Stimulated activated CD4-positive, alpha-beta T cell treated with anti-CD3 and anti-CD28 coated beads, Interleukin-15, amount 100 ng/mL, for 24 hours (primary cell): ENCODE measurements at regions not wholly inside any gene's neighbourhood (a gene's known extent, or its start where the extent isn't known, plus 50 kb on each side); places are given as distances from the start of the nearest gene placed in this dataset.
"Not testable (repeated sequence)": the region's sequence is repeated elsewhere in the genome, so short reads cannot be mapped to it uniquely, and the experiment has no call there.

Experiments
- DNase-seq: peaks from one replicate; pipeline ENCODE4 v3.0.0-alpha.2; 2020

DNA sequence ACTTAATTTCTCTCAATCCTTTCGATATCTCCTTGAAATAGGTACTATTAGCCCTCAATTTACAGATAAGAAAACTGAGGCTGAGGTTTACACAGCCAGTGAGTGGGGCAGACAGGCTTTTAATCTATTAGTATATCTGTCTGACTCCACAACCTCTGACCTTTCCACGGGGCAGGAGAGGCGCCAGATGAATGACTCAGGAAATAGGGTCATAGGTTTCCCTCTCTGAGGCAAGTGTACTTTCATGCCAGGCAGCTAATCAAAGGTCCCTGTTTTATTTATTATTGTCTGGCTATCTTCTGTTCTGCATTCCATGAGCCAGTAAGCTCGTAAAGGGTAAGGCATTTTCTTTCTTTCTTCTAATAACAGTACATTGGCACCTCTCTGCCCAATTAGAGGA is 79.6 kb upstream of the KLF4 start:
- no peak for DNase-seq

- not testable (repeated sequence) for DNase-seq
Measured at GRCh38 chr9:107568406-107568805, 78.8 kb upstream of the KLF4 start.

DNA sequence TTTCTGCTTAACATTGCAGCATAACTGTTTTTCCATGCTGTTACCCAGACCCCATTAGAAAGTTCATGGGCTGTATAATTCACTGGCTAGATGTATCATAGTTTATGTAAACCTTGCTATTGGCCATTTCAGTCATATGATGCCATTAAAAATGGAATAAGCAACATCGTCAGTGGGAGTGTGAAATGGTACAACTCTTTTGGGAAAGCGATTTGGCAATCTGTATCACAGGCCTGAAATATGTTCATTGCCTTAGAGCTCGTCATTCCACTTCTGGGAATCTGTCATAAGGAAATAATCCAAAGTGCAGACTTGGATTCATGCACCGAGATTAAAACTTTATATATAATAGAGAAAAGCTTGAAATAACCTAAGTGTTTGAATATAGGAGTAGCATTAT is 77.9 kb upstream of the KLF4 start:
- DNase-seq, result no peak

DNA sequence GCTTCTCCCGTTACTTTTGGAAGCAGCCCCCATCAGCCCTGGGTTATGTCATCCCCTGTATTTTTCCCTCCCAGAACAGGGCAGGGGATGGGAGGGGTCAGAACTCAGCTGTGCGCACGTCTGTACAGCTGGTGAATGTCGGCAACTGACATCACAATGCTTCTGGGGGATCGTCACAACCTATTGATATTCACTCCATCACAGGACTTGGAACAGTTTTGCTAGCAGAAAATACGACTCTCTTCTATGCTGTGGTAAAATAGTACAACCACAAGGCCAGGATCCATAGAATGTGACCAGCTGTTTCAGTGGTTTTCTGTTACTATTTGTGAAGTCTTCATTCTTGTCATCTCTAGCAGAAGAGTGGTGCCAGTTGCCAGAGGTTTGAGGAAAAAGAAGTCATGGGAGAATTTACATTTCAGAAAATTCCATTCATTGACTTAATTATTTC is 77.1 kb upstream of the KLF4 start:
- no peak for DNase-seq

DNA sequence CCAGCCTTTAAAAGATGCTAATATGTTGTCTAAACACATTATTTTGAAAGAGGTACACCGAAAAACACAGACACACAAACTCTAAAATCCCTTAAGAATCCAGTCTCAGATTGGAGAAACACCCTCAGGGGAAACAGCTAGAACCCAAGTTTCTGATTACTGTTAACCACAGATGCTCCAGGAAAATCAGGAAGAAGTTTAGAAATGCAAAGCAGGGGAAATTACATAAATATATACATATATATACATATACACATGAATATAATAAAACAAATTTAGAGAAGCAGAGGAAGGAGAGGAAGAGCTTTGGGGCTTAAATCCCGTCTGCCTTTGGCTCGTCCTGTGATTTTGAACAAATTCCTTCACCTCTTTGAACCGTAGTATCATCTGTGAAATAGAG is 73.2 kb upstream of the KLF4 start:
- no peak for DNase-seq

- no peak for DNase-seq
Measured at GRCh38 chr9:107559494-107560086, 70.0 kb upstream of the KLF4 start.

GRCh38 chr9:107557236-107557990 is 67.8 kb upstream of the KLF4 start:
- no peak for DNase-seq

DNA sequence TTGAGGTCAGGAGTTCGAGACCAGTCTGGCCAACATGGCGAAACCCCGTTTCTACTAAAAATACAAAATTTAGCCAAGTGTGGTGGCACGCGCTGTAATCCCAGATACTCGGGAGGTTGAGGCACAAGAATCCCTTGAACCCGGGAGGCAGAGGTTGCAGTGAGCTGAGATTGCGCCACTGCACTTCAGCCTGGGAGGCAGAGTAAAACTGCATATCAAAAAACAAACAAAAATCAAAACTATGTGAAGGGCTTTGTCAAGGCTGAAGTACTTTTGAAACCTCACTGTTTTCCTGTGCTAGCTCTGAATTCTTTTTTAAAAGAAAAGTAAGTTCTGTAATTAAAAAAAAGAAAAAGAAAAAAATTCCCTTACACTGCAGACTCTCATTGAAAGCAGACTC is 65.1 kb upstream of the KLF4 start:
- no peak for DNase-seq

- no peak for DNase-seq
Measured at GRCh38 chr9:107548298-107549142, 59.0 kb upstream of the KLF4 start.

DNA sequence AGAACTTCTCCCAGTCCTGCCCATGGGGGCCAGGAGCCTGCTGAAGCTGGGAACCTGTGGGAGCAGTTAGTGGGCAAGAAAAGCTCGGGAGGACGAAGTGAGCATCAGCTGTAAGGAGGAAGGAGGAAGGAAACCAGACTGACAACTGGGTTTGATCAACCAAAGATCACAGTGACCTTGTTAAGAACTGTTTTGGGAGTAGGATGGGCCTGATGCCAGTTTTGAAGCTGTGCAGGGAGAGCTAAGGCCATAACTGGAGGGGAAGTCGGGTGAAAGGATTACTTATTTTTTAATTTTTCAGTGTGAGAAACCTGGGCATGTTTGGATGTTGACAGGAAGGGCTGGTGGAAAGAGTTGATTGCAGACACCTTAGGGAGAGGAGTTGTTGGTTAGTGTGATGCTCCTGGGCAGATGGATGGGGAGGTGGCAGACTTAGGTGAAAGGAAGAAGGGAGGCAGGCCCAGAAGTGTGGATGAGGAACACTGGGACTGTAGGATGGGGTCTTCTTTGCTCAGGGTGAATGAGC is 58.3 kb upstream of the KLF4 start:
- no peak for DNase-seq

DNA sequence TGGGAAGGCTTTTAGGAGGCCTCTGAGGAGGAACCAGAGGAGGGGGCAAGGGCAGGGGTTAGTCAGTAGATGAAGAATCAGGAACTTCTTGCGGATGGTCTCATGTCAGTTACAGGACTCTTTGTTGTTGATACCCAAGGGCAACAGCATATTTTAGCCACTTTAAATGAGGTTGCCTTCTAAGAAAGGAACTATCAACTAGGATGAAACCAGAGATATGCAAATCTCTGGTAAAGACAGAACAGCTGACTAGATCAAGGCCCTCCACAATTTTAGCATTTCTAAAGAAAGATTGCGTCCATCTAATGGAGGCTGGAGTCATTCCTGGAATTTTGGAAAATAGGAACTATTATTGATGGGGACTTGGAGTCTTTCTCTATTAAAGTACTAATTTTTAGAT is 57.7 kb upstream of the KLF4 start:
- no peak for DNase-seq

DNA sequence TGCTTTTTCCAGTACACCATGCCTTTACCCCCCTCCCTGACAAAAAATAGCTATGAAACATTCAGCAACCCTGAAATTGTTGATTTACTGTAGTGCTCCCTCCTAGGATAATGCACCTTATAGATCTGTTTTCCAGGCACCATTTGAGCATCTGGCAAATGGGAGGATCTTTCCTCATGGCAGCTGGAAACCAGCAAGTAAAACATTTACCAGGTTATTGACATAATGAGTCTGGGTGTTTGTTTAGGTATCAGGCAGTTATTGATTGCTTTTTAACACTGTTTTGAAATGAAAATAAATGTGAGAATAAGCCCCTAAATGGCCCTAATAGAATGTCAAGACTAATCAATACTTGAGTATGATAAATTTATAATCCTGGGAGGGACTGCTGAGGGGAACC is 57.3 kb upstream of the KLF4 start:
- no peak for DNase-seq

GRCh38 chr9:107545036-107545435 is 55.5 kb upstream of the KLF4 start:
- DNase-seq, result no peak

GRCh38 chr9:107542411-107543157 is 53.0 kb upstream of the KLF4 start:
- no peak for DNase-seq

DNA sequence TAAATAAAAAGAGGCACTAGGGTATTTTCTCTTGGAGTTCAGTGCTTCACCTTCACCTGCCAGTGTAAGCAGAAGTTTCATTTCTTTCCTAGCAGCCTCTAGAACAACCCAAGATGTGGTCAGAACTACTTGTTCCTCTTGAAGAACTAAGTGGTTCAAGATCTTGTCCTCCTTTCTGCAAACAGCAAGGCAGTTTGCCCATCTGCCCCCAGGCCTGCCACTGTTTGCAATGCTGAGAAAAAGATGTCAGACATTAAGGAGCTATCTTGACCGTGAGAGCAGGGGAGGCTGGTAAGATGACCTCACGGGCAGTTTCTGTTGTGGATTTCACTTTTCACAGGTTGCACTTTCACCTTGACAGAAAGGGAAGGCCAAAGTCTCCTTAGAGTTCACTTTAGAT is 52.0 kb upstream of the KLF4 start:
- no peak for DNase-seq

- DNase-seq, result no peak
Measured at GRCh38 chr9:107540164-107540561, 50.6 kb upstream of the KLF4 start.

GRCh38 chr9:107539427-107540163 is 50.0 kb upstream of the KLF4 start:
- DNase-seq, result no peak
